ENCODE measurements at regions not wholly inside any gene's neighbourhood (a gene's known extent, or its start where the extent isn't known, plus 50 kb on each side); places are given as distances from the start of the nearest gene placed in this dataset.

- Histone ChIP-seq H3K27ac (no peak overlapping the region), H3K27me3 (ENCODE audit: control insufficient read depth, insufficient read depth, low read length) (no peaks in the 10 kb centered on the region), H3K4me2 (ENCODE audit: low read length) (no peak overlapping the region), H3K9me3 (ENCODE audit: control insufficient read depth, low read length) (no peaks in the 10 kb centered on the region), H3K4me1 (peaks cover 2% of the 10 kb centered on the region), H3K4me3 (ENCODE audit: low read depth, low read length) (no peak overlapping the region), H3K79me2 (no peaks in the 10 kb centered on the region), H2AFZ (no peak overlapping the region), H3K36me3 (ENCODE audit: control insufficient read depth, insufficient read depth, low read length) (no peaks in the 10 kb centered on the region), H3K9ac (no peak overlapping the region)
- TF ChIP-seq CTCF (IDR thresholded peaks at IDR 0.05), result no peak
These were observed 226.9 kb downstream of the WDR11 start for GRCh38 chr10:121078036-121078435.

- no peak overlapping the region for H3K9ac ChIP-seq
- no peak overlapping the region for H2AFZ ChIP-seq
- H3K4me2 ChIP-seq (ENCODE audit: low read length), result no peak overlapping the region
- no peak overlapping the region for H3K27ac ChIP-seq
- no peak for TF ChIP-seq CTCF (IDR thresholded peaks at IDR 0.05)
- H3K4me3 ChIP-seq (ENCODE audit: low read depth, low read length), result no peak overlapping the region
- no peaks in the 10 kb centered on the region for H3K36me3 ChIP-seq (ENCODE audit: control insufficient read depth, insufficient read depth, low read length)
- H3K4me1 ChIP-seq, result peaks cover 7% of the 10 kb centered on the region
- H3K27me3 ChIP-seq (ENCODE audit: control insufficient read depth, insufficient read depth, low read length), result no peaks in the 10 kb centered on the region
- H3K79me2 ChIP-seq, result no peaks in the 10 kb centered on the region
- H3K9me3 ChIP-seq (ENCODE audit: control insufficient read depth, low read length), result no peaks in the 10 kb centered on the region
These were observed 227.5 kb downstream of the WDR11 start for GRCh38 chr10:121078672-121079102.

- no peak overlapping the region for H2AFZ ChIP-seq
- no peaks in the 10 kb centered on the region for H3K27me3 ChIP-seq (ENCODE audit: control insufficient read depth, insufficient read depth, low read length)
- peaks cover 7% of the 10 kb centered on the region for H3K4me1 ChIP-seq
These were observed 228.1 kb downstream of the WDR11 start for GRCh38 chr10:121079226-121079625.

GRCh38 chr10:121080281-121080891 is 229.2 kb downstream of the WDR11 start:
- H3K4me1 ChIP-seq, result peaks cover 7% of the 10 kb centered on the region
- no peak overlapping the region for H3K9ac ChIP-seq
- no peak overlapping the region for H3K4me3 ChIP-seq (ENCODE audit: low read depth, low read length)
- H3K79me2 ChIP-seq, result no peaks in the 10 kb centered on the region
- no peak overlapping the region for H2AFZ ChIP-seq
- TF ChIP-seq CTCF (IDR thresholded peaks at IDR 0.05), result no peak
- H3K27ac ChIP-seq, result no peak overlapping the region
- H3K36me3 ChIP-seq (ENCODE audit: control insufficient read depth, insufficient read depth, low read length), result no peaks in the 10 kb centered on the region
- peak overlapping the region; percentile 18 for H3K4me2 ChIP-seq (ENCODE audit: low read length)
- no peaks in the 10 kb centered on the region for H3K27me3 ChIP-seq (ENCODE audit: control insufficient read depth, insufficient read depth, low read length)
- no peaks in the 10 kb centered on the region for H3K9me3 ChIP-seq (ENCODE audit: control insufficient read depth, low read length)

More at GRCh38 chr10:121079226-121079625, 228.1 kb downstream of the WDR11 start:
- Histone ChIP-seq H3K9ac (no peak overlapping the region), H3K27ac (no peak overlapping the region), H3K4me3 (ENCODE audit: low read depth, low read length) (no peak overlapping the region), H3K4me2 (ENCODE audit: low read length) (no peak overlapping the region), H3K36me3 (ENCODE audit: control insufficient read depth, insufficient read depth, low read length) (no peaks in the 10 kb centered on the region), H3K79me2 (no peaks in the 10 kb centered on the region), H3K9me3 (ENCODE audit: control insufficient read depth, low read length) (no peaks in the 10 kb centered on the region)
- no peak for TF ChIP-seq CTCF (IDR thresholded peaks at IDR 0.05)

- Histone ChIP-seq H2AFZ (no peak overlapping the region), H3K4me1 (peaks cover 7% of the 10 kb centered on the region), H3K36me3 (ENCODE audit: control insufficient read depth, insufficient read depth, low read length) (no peaks in the 10 kb centered on the region), H3K9ac (no peak overlapping the region), H3K4me2 (ENCODE audit: low read length) (no peak overlapping the region), H3K79me2 (no peaks in the 10 kb centered on the region), H3K9me3 (ENCODE audit: control insufficient read depth, low read length) (no peaks in the 10 kb centered on the region), H3K4me3 (ENCODE audit: low read depth, low read length) (no peak overlapping the region), H3K27me3 (ENCODE audit: control insufficient read depth, insufficient read depth, low read length) (no peaks in the 10 kb centered on the region), H3K27ac (no peak overlapping the region)
- no peak for TF ChIP-seq CTCF (IDR thresholded peaks at IDR 0.05)
These were observed 230.1 kb downstream of the WDR11 start for GRCh38 chr10:121081306-121081705.
